GM10266 (cell line): ENCODE measurements at regions not wholly inside any gene's neighbourhood (a gene's known extent, or its start where the extent isn't known, plus 50 kb on each side); places are given as distances from the start of the nearest gene placed in this dataset.

Experiments used
- DNase-seq: peaks from one replicate; pipeline ENCODE4 v3.0.0; 2012; ENCODE audit errors: extremely low spot score
- TF ChIP-seq, protein P1 (sequence below): IDR thresholded peaks from 2 replicates; pipeline ENCODE4 v1.5.1; 2012; ENCODE audit warnings: mild to moderate bottlenecking, low read depth; ENCODE audit not compliant: control insufficient read depth, insufficient read depth; ENCODE audit errors: missing control alignments

DNA sequence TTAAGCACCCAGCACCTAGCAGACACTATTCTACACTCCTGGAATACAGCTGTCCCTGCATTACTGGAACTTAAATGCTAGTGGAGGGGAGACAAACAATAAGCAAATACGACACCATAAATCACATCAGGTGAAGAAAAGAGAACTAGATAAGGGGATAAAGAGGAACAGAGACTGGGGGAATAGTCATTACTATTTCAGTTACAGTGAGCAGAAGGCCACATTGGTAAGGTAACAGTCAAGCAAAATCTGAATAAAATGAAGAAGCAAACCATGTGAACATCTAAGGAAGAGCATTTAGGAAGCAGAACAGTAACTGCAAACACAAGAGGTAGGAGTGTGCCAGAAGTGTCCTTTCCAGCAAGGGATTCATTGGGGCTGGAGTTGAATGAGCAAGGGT is 77.0 kb upstream of the PTPRM start:
- TF ChIP-seq, protein P1, sequence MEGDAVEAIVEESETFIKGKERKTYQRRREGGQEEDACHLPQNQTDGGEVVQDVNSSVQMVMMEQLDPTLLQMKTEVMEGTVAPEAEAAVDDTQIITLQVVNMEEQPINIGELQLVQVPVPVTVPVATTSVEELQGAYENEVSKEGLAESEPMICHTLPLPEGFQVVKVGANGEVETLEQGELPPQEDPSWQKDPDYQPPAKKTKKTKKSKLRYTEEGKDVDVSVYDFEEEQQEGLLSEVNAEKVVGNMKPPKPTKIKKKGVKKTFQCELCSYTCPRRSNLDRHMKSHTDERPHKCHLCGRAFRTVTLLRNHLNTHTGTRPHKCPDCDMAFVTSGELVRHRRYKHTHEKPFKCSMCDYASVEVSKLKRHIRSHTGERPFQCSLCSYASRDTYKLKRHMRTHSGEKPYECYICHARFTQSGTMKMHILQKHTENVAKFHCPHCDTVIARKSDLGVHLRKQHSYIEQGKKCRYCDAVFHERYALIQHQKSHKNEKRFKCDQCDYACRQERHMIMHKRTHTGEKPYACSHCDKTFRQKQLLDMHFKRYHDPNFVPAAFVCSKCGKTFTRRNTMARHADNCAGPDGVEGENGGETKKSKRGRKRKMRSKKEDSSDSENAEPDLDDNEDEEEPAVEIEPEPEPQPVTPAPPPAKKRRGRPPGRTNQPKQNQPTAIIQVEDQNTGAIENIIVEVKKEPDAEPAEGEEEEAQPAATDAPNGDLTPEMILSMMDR: no peak
- no peak for DNase-seq

DNA sequence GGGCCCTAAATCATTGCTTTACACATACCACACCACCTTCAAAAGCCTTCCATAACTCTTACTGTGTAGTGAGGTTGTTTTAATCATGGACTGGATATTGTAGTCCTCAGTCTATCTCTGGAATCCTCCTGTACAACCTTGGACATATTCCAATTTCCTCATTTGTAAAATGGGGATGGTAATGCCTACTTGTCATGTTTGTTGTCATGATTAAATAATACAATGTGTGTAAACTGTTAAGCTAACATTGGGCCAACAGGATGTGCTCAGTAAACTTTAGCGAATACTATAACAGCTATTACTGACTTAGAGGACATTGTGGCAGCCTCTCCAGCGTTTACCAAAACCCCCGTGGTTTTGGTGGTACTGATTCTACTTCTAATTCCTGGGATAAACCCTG is 74.7 kb upstream of the PTPRM start:
- TF ChIP-seq, protein P1: no peak
- DNase-seq: no peak

DNA sequence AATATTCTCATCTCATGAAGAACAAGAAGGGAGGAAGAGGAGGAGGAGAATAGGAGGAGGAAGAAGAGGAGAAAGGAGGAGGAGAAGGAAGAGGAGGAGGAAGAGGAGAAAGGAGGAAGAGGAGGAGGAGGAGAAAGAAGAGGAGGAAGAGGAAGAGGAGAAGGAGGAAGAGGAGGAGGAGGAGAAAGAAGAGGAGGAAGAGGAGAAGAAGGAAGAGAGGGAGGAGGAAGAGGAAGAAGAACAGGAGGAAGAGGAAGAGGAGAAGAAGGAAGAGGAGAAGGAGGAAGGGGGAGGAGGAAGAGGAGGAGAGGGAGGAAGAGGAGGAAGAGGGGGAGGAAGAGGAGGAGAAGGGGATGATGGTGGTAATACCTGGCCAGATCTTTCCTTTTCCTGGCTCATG is 70.0 kb upstream of the PTPRM start:
- DNase-seq: no peak
- TF ChIP-seq, protein P1: no peak

DNA sequence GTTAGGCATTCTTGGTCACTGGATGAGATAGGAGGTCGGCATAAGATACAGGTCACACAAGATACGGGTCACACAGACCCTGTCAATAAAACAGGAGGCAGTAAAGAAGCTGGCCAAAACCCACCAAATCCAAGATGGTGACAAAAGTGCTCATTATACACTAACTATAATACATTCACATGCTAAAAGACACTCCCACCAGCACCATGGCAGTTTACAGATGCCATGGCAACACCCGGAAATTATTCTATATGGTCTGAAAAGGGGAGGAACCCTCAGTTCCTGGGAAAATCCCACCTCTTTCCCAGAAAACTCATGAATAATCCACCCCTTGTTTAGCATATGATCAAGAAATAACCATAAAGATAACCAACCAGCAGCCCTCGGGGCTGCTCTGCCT is 56.0 kb upstream of the PTPRM start:
- DNase-seq: no peak
- TF ChIP-seq, protein P1: no peak

DNA sequence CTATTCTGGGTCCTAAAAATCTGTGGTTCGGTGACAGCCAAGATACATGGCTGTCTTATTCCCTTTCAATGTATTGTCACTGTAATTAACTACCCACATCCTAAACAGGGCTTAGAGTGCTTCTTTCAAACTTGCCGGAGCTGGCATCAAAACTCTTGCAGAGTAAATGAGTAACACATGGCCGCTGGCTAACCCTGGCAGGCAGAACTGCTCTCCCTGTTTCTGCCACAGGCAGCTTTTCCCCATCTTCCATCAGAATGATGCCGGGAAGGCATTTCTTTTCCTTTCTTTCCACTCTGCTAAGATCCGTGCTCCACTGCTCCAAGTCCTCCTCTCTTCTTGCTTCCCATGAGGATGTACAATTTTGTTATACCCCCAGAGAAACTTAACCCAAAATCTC is 54.8 kb upstream of the PTPRM start:
- DNase-seq: no peak
- TF ChIP-seq, protein P1: no peak

DNA sequence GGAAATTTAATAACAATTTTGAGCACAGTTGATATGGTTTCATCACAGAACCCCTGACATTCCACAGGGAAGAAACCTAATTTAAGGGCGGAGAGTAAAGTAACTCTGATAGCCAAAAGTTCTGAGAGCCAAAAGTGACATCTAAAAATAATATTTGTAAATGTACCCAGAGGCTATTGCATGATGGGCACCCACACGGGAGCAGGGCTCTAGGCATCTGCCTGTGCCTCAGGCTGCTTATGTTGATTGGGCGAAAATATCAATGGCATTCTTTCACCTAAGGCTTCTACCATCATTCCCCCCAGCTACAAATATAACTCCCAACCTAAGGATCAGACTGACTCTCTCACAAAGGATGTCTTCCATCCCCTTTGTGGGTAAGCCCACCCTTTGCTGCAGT is 54.1 kb upstream of the PTPRM start:
- no peak for DNase-seq
- TF ChIP-seq, protein P1: no peak

DNA sequence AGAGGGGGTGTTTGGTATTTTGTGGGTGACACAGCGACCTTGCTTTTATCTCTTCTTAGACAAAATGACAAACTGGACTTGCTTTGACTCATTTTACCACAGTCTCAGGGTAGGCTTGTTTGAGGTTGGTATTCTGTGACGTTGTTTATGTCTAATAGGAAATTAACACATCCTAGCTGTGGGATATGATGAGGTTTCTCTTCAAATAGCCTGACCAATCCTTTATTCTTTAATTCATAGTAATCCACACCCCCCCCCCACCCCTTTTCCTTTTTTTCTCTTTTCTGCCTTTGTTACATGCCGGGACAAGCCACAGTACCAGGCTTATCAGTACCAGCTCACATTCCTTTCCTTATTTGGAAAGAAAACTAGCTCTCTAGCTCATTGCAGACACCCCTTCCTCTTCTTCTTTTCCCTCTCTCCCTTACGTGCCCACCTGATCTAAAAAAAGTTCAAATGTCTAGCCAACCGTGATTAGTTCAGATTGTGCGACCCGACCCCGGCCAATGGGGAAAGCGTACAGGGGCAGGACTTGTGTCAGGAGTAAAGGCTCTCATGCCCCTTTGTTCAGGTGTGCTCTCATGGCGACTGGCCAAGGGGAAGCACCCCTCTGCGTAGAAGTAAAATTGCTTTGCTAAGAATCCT is 52.2 kb upstream of the PTPRM start:
- TF ChIP-seq, protein P1: no peak
- DNase-seq: no peak
